H9 (cell line): ENCODE measurements at regions not wholly inside any gene's neighbourhood (a gene's known extent, or its start where the extent isn't known, plus 50 kb on each side); places are given as distances from the start of the nearest gene placed in this dataset.

Experiments used
- DNase-seq: peaks from one replicate; pipeline ENCODE4 v3.0.0-alpha.2; 2017
- H2AFZ ChIP-seq: one replicate; pipeline ENCODE4 v1.6.1; 2013; ENCODE audit warnings: mild to moderate bottlenecking, low read length, control low read depth, moderate library complexity
- H2AK5ac ChIP-seq: 2 replicates; pipeline ENCODE4 v1.6.1; 2013; ENCODE audit warnings: low read length, control low read depth, mixed read lengths; ENCODE audit not compliant: insufficient read length
- H2BK120ac ChIP-seq: one replicate; pipeline ENCODE4 v1.6.1; 2013; ENCODE audit warnings: low read depth, mild to moderate bottlenecking, low read length, control low read depth, inconsistent platforms; ENCODE audit not compliant: poor library complexity, severe bottlenecking
- H2BK12ac ChIP-seq: 2 replicates; pipeline ENCODE4 v1.6.1; 2013; ENCODE audit warnings: low read length, control low read depth, mixed read lengths, low read depth; ENCODE audit not compliant: insufficient read length
- H2BK15ac ChIP-seq: 2 replicates; pipeline ENCODE4 v1.6.1; 2013; ENCODE audit warnings: low read depth, low read length, control low read depth
- H2BK20ac ChIP-seq: one replicate; pipeline ENCODE4 v1.6.1; 2013; ENCODE audit warnings: low read depth, mild to moderate bottlenecking, low read length, control low read depth, inconsistent platforms; ENCODE audit not compliant: poor library complexity, severe bottlenecking
- H2BK5ac ChIP-seq: 2 replicates; pipeline ENCODE4 v1.6.1; 2013; ENCODE audit warnings: low read length, control low read depth, mixed read lengths; ENCODE audit not compliant: insufficient read length
- H3K14ac ChIP-seq: 2 replicates; pipeline ENCODE4 v1.6.1; 2013; ENCODE audit warnings: low read length, control low read depth; ENCODE audit not compliant: insufficient read depth
- H3K18ac ChIP-seq: 2 replicates; pipeline ENCODE4 v1.6.1; 2013; ENCODE audit warnings: low read depth, mild to moderate bottlenecking, mixed read lengths, low read length, control low read depth; ENCODE audit not compliant: insufficient read length
- H3K23ac ChIP-seq: 2 replicates; pipeline ENCODE4 v1.6.1; 2013; ENCODE audit warnings: low read length, control low read depth, mixed read lengths, low read depth; ENCODE audit not compliant: insufficient read length
- H3K23me2 ChIP-seq: 2 replicates; pipeline ENCODE4 v1.6.1; 2013; ENCODE audit warnings: low read depth, mild to moderate bottlenecking, mixed read lengths, low read length, control low read depth; ENCODE audit not compliant: insufficient read length, poor library complexity, severe bottlenecking
- H3K27ac ChIP-seq: 2 replicates; pipeline ENCODE4 v1.5.1; 2013; ENCODE audit warnings: low read length, control low read depth, mixed read lengths, low read depth; ENCODE audit not compliant: insufficient read length
- H3K27me3 ChIP-seq: 2 replicates; pipeline ENCODE4 v1.6.1; 2013; ENCODE audit warnings: low read length, control low read depth, inconsistent platforms; ENCODE audit not compliant: insufficient read depth
- H3K4ac ChIP-seq: 2 replicates; pipeline ENCODE4 v1.6.1; 2013; ENCODE audit warnings: low read depth, mild to moderate bottlenecking, control low read depth, inconsistent platforms, low read length, moderate library complexity
- H3K4me1 ChIP-seq: 2 replicates; pipeline ENCODE4 v1.6.1; 2013; ENCODE audit warnings: low read length, control low read depth, inconsistent platforms; ENCODE audit not compliant: insufficient read depth
- H3K4me2 ChIP-seq: 2 replicates; pipeline ENCODE4 v1.6.1; 2013; ENCODE audit warnings: low read length, control low read depth, mixed read lengths; ENCODE audit not compliant: insufficient read length, insufficient read depth
- H3K56ac ChIP-seq: 2 replicates; pipeline ENCODE4 v1.6.1; 2013; ENCODE audit warnings: low read depth, mild to moderate bottlenecking, mixed read lengths, low read length, control low read depth; ENCODE audit not compliant: insufficient read length
- H3K79me1 ChIP-seq: 2 replicates; pipeline ENCODE4 v1.6.1; 2013; ENCODE audit warnings: low read depth, mild to moderate bottlenecking, moderate library complexity, low read length, control low read depth, inconsistent platforms; ENCODE audit not compliant: insufficient read depth, poor library complexity, severe bottlenecking
- H3K79me2 ChIP-seq: 2 replicates; pipeline ENCODE4 v1.6.1; 2013; ENCODE audit warnings: low read length, control low read depth, inconsistent platforms; ENCODE audit not compliant: insufficient read depth
- H3K9ac ChIP-seq: 2 replicates; pipeline ENCODE4 v1.6.1; 2013; ENCODE audit warnings: low read length, control low read depth, mixed read lengths; ENCODE audit not compliant: insufficient read length; ENCODE audit errors: extremely low read depth
- H3K9me3 ChIP-seq: one replicate; pipeline ENCODE4 v1.6.1; 2013; ENCODE audit warnings: low read depth, low read length, inconsistent platforms; ENCODE audit not compliant: control insufficient read depth
- H3T11ph ChIP-seq: one replicate; pipeline ENCODE4 v1.6.1; 2013; ENCODE audit warnings: mild to moderate bottlenecking, low read length, control low read depth, inconsistent platforms
- H4K20me1 ChIP-seq: one replicate; pipeline ENCODE4 v1.6.1; 2013; ENCODE audit not compliant: control insufficient read depth, insufficient read length, insufficient read depth
- H4K5ac ChIP-seq: 2 replicates; pipeline ENCODE4 v1.6.1; 2013; ENCODE audit warnings: low read depth, mild to moderate bottlenecking, mixed read lengths, low read length, control low read depth; ENCODE audit not compliant: insufficient read length
- H4K8ac ChIP-seq: replicated peaks from 2 replicates; pipeline ENCODE4 v1.6.1; 2013; ENCODE audit warnings: low read length, control low read depth, mixed read lengths, low read depth; ENCODE audit not compliant: insufficient read length
- H4K91ac ChIP-seq: 2 replicates; pipeline ENCODE4 v1.6.1; 2013; ENCODE audit warnings: low read depth, mild to moderate bottlenecking, moderate library complexity, mixed read lengths, low read length, control low read depth; ENCODE audit not compliant: insufficient read length
- H3K27ac Mint-ChIP-seq, 3 experiments: 2 replicates in 2 of 3; 3 replicates in 1 of 3; pipeline ENCODE4 v1.8.0; 2020 to 2021; ENCODE audit warnings: mixed read lengths in 3 of 3, mild to moderate bottlenecking in 1 of 3, moderate library complexity in 1 of 3
- H3K27me3 Mint-ChIP-seq: 2 replicates; pipeline ENCODE4 v1.8.0; 2021; ENCODE audit warnings: low read depth, mild to moderate bottlenecking, moderate library complexity, mixed read lengths
- H3K36me3 Mint-ChIP-seq, 3 experiments: 2 replicates in 2 of 3; 3 replicates in 1 of 3; pipeline ENCODE4 v1.8.0; 2020 to 2021; ENCODE audit warnings: low read depth in 3 of 3, mixed read lengths in 3 of 3; ENCODE audit not compliant: insufficient read depth in 1 of 3
- H3K4me1 Mint-ChIP-seq, 2 experiments: 2 replicates each; pipeline ENCODE4 v1.8.0; 2020; ENCODE audit warnings: mixed read lengths in 2 of 2
- H3K4me3 Mint-ChIP-seq, 2 experiments: 2 replicates in 1 of 2; 3 replicates in 1 of 2; pipeline ENCODE4 v1.8.0; 2020 to 2021; ENCODE audit warnings: mild to moderate bottlenecking in 2 of 2, mixed read lengths in 2 of 2, moderate library complexity in 1 of 2
- H3K9me3 Mint-ChIP-seq, 2 experiments: 2 replicates in 1 of 2; 3 replicates in 1 of 2; pipeline ENCODE4 v1.8.0; 2020; ENCODE audit warnings: mild to moderate bottlenecking in 2 of 2, mixed read lengths in 2 of 2, moderate library complexity in 1 of 2
- WGBS: extraction: QIAGEN DNeasy Blood & Tissue Kit; methylation state at CpG from one replicate; pipeline ENCODE4 v1.1.7; 2013; ENCODE audit warnings: missing lambda C conversion rate, low lambda C conversion rate, mixed read lengths; ENCODE audit not compliant: insufficient read length; ENCODE audit errors: extremely low coverage; 5-methylcytosine and 5-hydroxymethylcytosine counted together
- TF ChIP-seq, protein P1 (sequence below): fragments of 200-600 bp; sonication (generic); conservative IDR thresholded peaks from 3 replicates; pipeline ENCODE4 v1.8.0; 2021; ENCODE audit warnings: antibody characterized with exemption, mild to moderate bottlenecking

DNA sequence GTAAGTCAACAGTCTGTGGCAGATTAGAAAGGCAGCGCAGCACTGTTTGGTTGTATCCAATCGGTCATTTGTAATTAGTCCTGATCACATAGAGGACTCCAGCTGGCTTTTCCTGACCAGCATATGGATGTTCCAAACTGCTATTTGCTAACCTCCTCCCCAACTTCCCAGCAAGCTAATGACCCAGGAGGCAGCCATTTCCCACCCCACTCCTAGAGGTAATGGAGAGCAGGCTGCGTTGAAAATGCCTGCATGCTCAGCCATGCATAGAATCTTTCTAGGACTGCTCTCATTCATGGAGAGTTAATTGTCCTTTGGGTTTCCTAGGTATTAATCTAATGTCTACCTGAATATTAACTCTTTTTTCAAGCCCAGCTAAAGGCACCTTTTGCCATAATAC is 850.6 kb upstream of the WWC1 start:
- Histone ChIP-seq H2BK12ac (no peak overlapping the region), H3K14ac (no peak overlapping the region), H3T11ph (no peak overlapping the region), H3K23me2 (no peaks in the 10 kb centered on the region), H3K18ac (no peak overlapping the region), H3K27ac (no peak overlapping the region), H2BK120ac (no peak overlapping the region), H3K4me2 (no peak overlapping the region), H2BK15ac (no peak overlapping the region), H2BK20ac (no peak overlapping the region), H2AFZ (no peak overlapping the region), H4K5ac (no peak overlapping the region), H2BK5ac (no peak overlapping the region), H3K4me1 (no peaks in the 10 kb centered on the region), H3K56ac (no peak overlapping the region), H3K4ac (no peak overlapping the region), H4K8ac (no peak overlapping the region), H4K91ac (no peak overlapping the region), H3K9me3 (no peaks in the 10 kb centered on the region), H3K79me1 (no peaks in the 10 kb centered on the region), H3K9ac (no peak overlapping the region), H3K23ac (no peak overlapping the region), H3K27me3 (no peaks in the 10 kb centered on the region), H3K79me2 (no peaks in the 10 kb centered on the region), H4K20me1 (no peaks in the 10 kb centered on the region), H2AK5ac (no peak overlapping the region)
- H3K4me3 Mint-ChIP-seq, result no peak overlapping the region
- H3K9me3 Mint-ChIP-seq, result peaks cover 9 to 12% of the 10 kb centered on the region in 2 experiments
- TF ChIP-seq, protein P1, sequence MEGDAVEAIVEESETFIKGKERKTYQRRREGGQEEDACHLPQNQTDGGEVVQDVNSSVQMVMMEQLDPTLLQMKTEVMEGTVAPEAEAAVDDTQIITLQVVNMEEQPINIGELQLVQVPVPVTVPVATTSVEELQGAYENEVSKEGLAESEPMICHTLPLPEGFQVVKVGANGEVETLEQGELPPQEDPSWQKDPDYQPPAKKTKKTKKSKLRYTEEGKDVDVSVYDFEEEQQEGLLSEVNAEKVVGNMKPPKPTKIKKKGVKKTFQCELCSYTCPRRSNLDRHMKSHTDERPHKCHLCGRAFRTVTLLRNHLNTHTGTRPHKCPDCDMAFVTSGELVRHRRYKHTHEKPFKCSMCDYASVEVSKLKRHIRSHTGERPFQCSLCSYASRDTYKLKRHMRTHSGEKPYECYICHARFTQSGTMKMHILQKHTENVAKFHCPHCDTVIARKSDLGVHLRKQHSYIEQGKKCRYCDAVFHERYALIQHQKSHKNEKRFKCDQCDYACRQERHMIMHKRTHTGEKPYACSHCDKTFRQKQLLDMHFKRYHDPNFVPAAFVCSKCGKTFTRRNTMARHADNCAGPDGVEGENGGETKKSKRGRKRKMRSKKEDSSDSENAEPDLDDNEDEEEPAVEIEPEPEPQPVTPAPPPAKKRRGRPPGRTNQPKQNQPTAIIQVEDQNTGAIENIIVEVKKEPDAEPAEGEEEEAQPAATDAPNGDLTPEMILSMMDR, result no peak
- H3K27ac Mint-ChIP-seq, result no peak overlapping the region
- no peak for DNase-seq
- WGBS, result no CpG with 5 or more reads among the region's 3 CpGs
- no peaks in the 10 kb centered on the region for H3K4me1 Mint-ChIP-seq
- peaks cover 5 to 16% (median 5%) of the 10 kb centered on the region in 3 experiments; a peak in 6 of 7 replicates for H3K36me3 Mint-ChIP-seq
- H3K27me3 Mint-ChIP-seq, result no peaks in the 10 kb centered on the region
